ENCODE measurements at regions not wholly inside any gene's neighbourhood (a gene's known extent, or its start where the extent isn't known, plus 50 kb on each side); places are given as distances from the start of the nearest gene placed in this dataset.

DNA sequence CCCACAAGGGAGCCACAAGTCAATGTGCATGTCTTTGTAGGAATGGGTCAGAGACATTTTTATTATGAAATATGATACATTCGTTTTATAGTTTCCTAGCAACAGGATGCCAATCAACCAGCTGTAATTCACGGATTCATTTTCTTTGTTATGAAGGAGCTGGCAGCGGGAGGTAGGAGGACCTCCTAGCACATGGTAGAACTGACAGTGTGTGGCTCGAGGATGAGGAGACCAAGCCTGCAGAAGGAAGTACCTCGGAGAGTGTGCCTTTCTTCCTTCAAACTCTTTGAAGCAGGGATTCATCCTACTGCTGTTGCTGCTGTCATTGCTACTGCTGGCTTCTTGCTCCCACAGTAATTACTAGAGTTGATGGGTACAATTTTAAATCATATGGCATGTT is 504.8 kb upstream of the KLHL29 start:
- DNase-seq (ENCODE audit: low read depth), result no peak
- TF ChIP-seq, protein P1, sequence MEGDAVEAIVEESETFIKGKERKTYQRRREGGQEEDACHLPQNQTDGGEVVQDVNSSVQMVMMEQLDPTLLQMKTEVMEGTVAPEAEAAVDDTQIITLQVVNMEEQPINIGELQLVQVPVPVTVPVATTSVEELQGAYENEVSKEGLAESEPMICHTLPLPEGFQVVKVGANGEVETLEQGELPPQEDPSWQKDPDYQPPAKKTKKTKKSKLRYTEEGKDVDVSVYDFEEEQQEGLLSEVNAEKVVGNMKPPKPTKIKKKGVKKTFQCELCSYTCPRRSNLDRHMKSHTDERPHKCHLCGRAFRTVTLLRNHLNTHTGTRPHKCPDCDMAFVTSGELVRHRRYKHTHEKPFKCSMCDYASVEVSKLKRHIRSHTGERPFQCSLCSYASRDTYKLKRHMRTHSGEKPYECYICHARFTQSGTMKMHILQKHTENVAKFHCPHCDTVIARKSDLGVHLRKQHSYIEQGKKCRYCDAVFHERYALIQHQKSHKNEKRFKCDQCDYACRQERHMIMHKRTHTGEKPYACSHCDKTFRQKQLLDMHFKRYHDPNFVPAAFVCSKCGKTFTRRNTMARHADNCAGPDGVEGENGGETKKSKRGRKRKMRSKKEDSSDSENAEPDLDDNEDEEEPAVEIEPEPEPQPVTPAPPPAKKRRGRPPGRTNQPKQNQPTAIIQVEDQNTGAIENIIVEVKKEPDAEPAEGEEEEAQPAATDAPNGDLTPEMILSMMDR (conservative IDR thresholded peaks at IDR 0.05; ENCODE audit: low read length), result no peak
- H3K4me3 ChIP-seq (ENCODE audit: low read length), result no peak overlapping the region

- TF ChIP-seq, protein P1 (conservative IDR thresholded peaks at IDR 0.05; ENCODE audit: low read length), result no peak
- no peak overlapping the region for H3K4me3 ChIP-seq (ENCODE audit: low read length)
Observed at GRCh38 chr2:22882011-22882410, 503.0 kb upstream of the KLHL29 start.

GRCh38 chr2:22882643-22883042 is 502.3 kb upstream of the KLHL29 start:
- no peak for DNase-seq (ENCODE audit: low read depth)
- TF ChIP-seq, protein P1 (conservative IDR thresholded peaks at IDR 0.05; ENCODE audit: low read length), result no peak
- H3K4me3 ChIP-seq (ENCODE audit: low read length), result no peak overlapping the region

More at GRCh38 chr2:22882011-22882410, 503.0 kb upstream of the KLHL29 start:
- no peak for DNase-seq (ENCODE audit: low read depth)

- TF ChIP-seq, protein P1 (conservative IDR thresholded peaks at IDR 0.05; ENCODE audit: low read length), result no peak
- DNase-seq (ENCODE audit: low read depth), result no peak
- no peak overlapping the region for H3K4me3 ChIP-seq (ENCODE audit: low read length)
Observed at GRCh38 chr2:22883054-22883453, 501.9 kb upstream of the KLHL29 start.

DNA sequence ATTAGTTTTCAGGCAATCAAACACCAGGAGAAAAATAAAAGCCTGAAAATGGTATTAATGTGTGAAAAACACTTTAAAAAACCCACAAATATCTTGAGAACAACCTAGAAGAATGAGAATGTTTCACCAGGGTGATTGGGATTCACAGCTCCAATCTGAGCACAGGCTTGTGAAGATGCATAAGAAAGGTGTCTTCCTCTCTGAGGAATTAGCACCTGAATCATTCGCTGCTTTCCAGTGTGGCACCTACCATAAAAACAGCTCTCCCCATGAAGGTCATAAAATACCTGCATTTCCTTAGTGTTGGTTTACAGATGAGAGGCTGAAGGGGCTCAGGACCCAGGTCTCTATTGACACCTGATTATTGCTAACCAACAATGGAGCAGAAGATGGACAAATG is 499.7 kb upstream of the KLHL29 start:
- no peak overlapping the region for H3K4me3 ChIP-seq (ENCODE audit: low read length)
- TF ChIP-seq, protein P1 (conservative IDR thresholded peaks at IDR 0.05; ENCODE audit: low read length), result no peak
- no peak for DNase-seq (ENCODE audit: low read depth)

- H3K4me3 ChIP-seq (ENCODE audit: low read length), result no peak overlapping the region
- DNase-seq (ENCODE audit: low read depth), result no peak
- TF ChIP-seq, protein P1 (conservative IDR thresholded peaks at IDR 0.05; ENCODE audit: low read length), result no peak
Observed at GRCh38 chr2:22887426-22887825, 497.6 kb upstream of the KLHL29 start.

DNA sequence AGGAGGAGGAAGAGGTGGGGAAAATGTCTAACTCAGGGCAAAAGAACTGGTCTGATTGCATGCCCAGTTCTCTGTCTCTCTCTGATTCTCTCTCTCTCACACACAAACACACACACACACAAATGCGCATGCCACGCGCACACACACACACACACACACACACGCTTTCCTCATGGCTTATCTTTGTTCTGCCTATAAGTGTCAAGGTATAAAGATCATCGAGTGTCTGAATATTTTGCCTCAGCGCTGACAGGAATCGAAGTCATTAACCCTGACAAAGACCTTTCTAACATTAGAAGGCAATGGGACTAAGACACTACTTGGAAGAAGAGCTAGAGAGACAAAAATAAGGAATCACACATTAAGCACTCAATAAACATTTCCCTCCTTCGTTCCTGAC is 497.1 kb upstream of the KLHL29 start:
- no peak overlapping the region for H3K4me3 ChIP-seq (ENCODE audit: low read length)
- no peak for DNase-seq (ENCODE audit: low read depth)
- TF ChIP-seq, protein P1 (conservative IDR thresholded peaks at IDR 0.05; ENCODE audit: low read length), result no peak

Measured in AG10803 (cell line).